ENCODE measurements at regions not wholly inside any gene's neighbourhood (a gene's known extent, or its start where the extent isn't known, plus 50 kb on each side); places are given as distances from the start of the nearest gene placed in this dataset.

DNA sequence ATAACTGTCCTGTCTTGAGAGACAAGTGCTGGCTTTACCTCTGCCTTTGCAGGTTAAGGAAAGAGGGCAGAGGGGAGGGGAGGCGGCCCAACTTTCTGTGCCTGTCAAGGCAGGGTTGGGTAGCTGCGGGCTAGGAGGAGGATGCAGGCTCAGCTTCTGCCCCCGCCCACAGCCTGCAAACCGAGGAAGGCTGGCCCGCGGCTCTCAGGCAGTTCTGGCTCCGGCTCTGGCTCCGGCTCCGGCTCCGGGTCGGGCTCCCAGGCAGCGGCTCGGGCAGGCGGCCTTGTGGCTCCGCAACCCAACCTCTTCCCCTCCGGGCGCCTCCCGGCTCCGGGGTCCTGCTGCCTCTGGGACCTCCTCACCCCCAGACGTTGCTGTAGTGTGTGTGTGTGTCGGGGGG is 92.9 kb downstream of the TMEM30B start:
- Histone ChIP-seq H3K27me3 (ENCODE audit: control insufficient read depth, insufficient read depth, low read length) (peaks cover 21% of the 10 kb centered on the region), H3K27ac (ENCODE audit: low read length) (no peak overlapping the region), H3K4me3 (ENCODE audit: low read length) (no peak overlapping the region), H3K36me3 (ENCODE audit: control insufficient read depth, insufficient read depth, low read length) (no peaks in the 10 kb centered on the region), H3K4me1 (ENCODE audit: control insufficient read depth, insufficient read depth, low read length) (peaks cover 9% of the 10 kb centered on the region), H3K9me3 (ENCODE audit: control insufficient read depth, insufficient read depth, low read length) (no peaks in the 10 kb centered on the region)
- H3K36me3 Mint-ChIP-seq: no peaks in the 10 kb centered on the region
- intact Hi-C loops (cut with micrococcal nuclease): no loop called here
- 26% methylated on average over 15 of the region's 21 CpGs for WGBS (ENCODE audit: insufficient coverage)
- ATAC-seq: no peak
- peaks cover 8 to 10% of the 10 kb centered on the region in 2 donors for H3K4me1 Mint-ChIP-seq
- peaks cover 48 to 56% of the 10 kb centered on the region in 2 donors for H3K27me3 Mint-ChIP-seq (ENCODE audit: low read depth in 2 of 2)
- H3K4me3 Mint-ChIP-seq: no peak overlapping the region
- no peak for TF ChIP-seq CTCF (IDR thresholded peaks at IDR 0.05)
- no peak overlapping the region for H3K27ac Mint-ChIP-seq
- H3K9me3 Mint-ChIP-seq: peaks cover 0 to 4% of the 10 kb centered on the region in 2 donors
- DNase-seq: no peak

DNA sequence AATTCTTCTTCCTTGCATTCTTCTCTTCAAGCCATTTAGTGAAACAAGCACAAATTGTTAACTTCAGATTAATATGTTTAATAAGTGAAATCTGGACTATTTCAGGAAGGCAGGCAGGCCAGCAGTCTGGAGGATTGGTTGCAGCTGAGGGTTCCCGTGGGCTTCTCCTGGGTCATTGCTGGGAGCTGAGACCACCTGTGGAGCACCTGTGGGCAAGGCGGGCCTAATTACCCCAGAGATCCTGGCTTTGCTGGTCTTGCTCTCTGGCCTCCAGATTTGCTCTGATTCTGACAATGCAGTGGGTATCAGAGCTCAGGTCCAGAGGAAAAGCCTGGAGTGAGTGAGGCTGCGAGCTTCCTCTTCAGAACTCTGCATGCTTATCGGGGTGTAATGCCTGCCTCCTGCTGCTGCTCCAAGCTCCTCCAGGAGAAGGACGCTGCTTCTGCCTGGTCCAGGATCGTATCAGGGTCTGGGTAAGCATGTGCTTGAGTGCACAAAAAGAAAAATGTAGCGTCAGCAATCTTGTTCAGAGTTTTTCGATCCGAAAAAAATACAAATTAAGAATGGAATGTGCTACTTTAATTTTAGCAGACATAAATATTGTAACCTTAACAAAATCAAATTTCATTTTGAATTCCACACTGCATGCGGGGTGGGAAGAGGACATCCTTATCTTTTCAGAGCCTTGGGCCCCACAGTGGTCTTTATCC is 93.8 kb downstream of the TMEM30B start:
- Mint-ChIP-seq H3K36me3 (no peaks in the 10 kb centered on the region), H3K27me3 (ENCODE audit: low read depth in 2 of 2) (peaks cover 47 to 60% of the 10 kb centered on the region in 2 donors), H3K4me1 (peaks cover 8 to 10% of the 10 kb centered on the region in 2 donors), H3K4me3 (no peak overlapping the region), H3K9me3 (peaks cover 0 to 4% of the 10 kb centered on the region in 2 donors), H3K27ac (no peak overlapping the region)
- Histone ChIP-seq H3K36me3 (ENCODE audit: control insufficient read depth, insufficient read depth, low read length) (no peaks in the 10 kb centered on the region), H3K27ac (ENCODE audit: low read length) (no peak overlapping the region), H3K27me3 (ENCODE audit: control insufficient read depth, insufficient read depth, low read length) (peaks cover 21% of the 10 kb centered on the region), H3K9me3 (ENCODE audit: control insufficient read depth, insufficient read depth, low read length) (no peaks in the 10 kb centered on the region), H3K4me1 (ENCODE audit: control insufficient read depth, insufficient read depth, low read length) (peaks cover 9% of the 10 kb centered on the region), H3K4me3 (ENCODE audit: low read length) (no peak overlapping the region)
- WGBS (ENCODE audit: insufficient coverage): 64% methylated on average over 8 of the region's 10 CpGs
- DNase-seq: no peak
- ATAC-seq: no peak
- intact Hi-C loops (cut with micrococcal nuclease): no loop called here
- TF ChIP-seq CTCF (IDR thresholded peaks at IDR 0.05): no peak

- H3K4me3 ChIP-seq (ENCODE audit: low read length): no peak overlapping the region
- H3K9me3 ChIP-seq (ENCODE audit: control insufficient read depth, insufficient read depth, low read length): no peaks in the 10 kb centered on the region
- Mint-ChIP-seq H3K27me3 (ENCODE audit: low read depth in 2 of 2) (peaks cover 41 to 60% of the 10 kb centered on the region in 2 donors), H3K27ac (no peak overlapping the region), H3K36me3 (no peaks in the 10 kb centered on the region), H3K9me3 (peaks cover 0 to 4% of the 10 kb centered on the region in 2 donors), H3K4me1 (peaks cover 8 to 10% of the 10 kb centered on the region in 2 donors), H3K4me3 (no peak overlapping the region)
- H3K27me3 ChIP-seq (ENCODE audit: control insufficient read depth, insufficient read depth, low read length): peaks cover 21% of the 10 kb centered on the region
- peaks cover 9% of the 10 kb centered on the region for H3K4me1 ChIP-seq (ENCODE audit: control insufficient read depth, insufficient read depth, low read length)
- no peak for TF ChIP-seq CTCF (IDR thresholded peaks at IDR 0.05)
- H3K27ac ChIP-seq (ENCODE audit: low read length): no peak overlapping the region
- intact Hi-C loops (cut with micrococcal nuclease): no loop called here
- 96% methylated on average over 5 of the region's 7 CpGs for WGBS (ENCODE audit: insufficient coverage)
- ATAC-seq (no peak), DNase-seq (no peak)
- no peaks in the 10 kb centered on the region for H3K36me3 ChIP-seq (ENCODE audit: control insufficient read depth, insufficient read depth, low read length)
Measured at GRCh38 chr14:61186341-61187195, 94.6 kb downstream of the TMEM30B start.
